GM12872 (cell line): ENCODE measurements at regions not wholly inside any gene's neighbourhood (a gene's known extent, or its start where the extent isn't known, plus 50 kb on each side); places are given as distances from the start of the nearest gene placed in this dataset.

Experiments used
- CTCF ChIP-seq: IDR thresholded peaks from 3 replicates; pipeline ENCODE4 v1.5.1; 2011; ENCODE audit warnings: low read depth, mild to moderate bottlenecking, low read length, moderate library complexity; ENCODE audit not compliant: insufficient read depth

DNA sequence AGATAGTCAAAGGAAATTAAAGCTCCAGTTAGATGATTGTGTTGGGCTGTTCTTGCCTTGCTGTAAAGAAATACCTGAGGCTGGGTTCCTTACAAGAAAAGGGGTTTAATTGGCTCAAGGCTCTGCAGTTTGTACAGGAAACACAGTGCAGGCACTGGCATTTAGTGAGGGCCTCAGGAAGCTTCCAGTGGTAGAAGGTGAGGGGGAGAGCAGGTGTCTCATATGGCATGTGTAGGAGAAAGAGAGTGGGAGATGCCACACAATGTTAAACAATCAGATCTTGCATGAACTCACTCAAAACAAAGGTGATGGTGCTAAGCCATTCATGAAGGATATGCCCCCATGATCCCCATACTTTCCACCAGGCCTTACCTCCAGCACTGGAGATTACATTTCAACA is 493.5 kb upstream of the IMPG1 start:
- TF ChIP-seq CTCF, result no peak

GRCh38 chr6:76553256-76553655 is 480.8 kb upstream of the IMPG1 start:
- no peak for TF ChIP-seq CTCF

DNA sequence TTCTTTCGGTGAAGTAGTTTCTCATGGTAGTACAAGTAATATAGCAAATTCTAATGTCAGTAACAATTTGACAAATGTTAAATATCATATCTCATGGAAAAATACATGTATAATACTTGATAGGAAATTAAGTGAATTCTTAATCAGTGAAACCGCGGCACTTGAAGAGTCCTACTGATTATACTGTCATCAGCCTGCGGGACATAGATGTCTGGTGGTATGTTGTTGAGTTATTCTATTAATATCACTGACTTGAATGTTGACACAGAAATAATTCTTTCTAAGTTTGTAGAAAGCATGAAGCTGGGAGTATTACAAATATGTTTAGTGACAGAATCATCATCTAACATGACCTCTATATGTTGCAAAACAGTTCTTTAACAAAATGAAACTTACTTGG is 479.8 kb upstream of the IMPG1 start:
- no peak for TF ChIP-seq CTCF

GRCh38 chr6:76533661-76534060 is 461.2 kb upstream of the IMPG1 start:
- TF ChIP-seq CTCF, result no peak

- TF ChIP-seq CTCF, result no peak
These were observed 460.2 kb upstream of the IMPG1 start for GRCh38 chr6:76532647-76533046.

- no peak for TF ChIP-seq CTCF
These were observed 446.0 kb upstream of the IMPG1 start for GRCh38 chr6:76518443-76518842.

- no peak for TF ChIP-seq CTCF
These were observed 444.5 kb upstream of the IMPG1 start for GRCh38 chr6:76516924-76517323.

DNA sequence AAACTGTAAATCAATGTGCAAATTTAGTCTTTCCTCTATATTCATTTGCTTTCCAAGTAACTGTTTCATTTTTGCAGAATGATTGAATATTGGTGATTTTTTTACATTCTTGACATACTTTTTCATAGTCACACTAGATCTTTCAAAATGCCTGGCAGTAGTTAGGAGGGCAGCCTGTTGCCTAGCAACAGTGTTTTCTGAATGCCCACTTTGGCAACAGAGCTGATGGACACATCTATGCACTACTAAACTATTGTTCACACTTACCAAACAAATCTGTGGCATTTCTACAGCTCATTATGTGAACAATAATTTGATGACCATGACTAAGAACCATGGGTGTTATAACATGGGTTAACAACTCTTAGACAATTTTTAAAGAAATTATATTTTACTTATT is 438.0 kb upstream of the IMPG1 start:
- no peak for TF ChIP-seq CTCF
